GM19351 (cell line): ENCODE measurements at regions not wholly inside any gene's neighbourhood (a gene's known extent, or its start where the extent isn't known, plus 50 kb on each side); places are given as distances from the start of the nearest gene placed in this dataset.

Experiments
- ATAC-seq: cut with Tn5 transposase; IDR thresholded peaks from one replicate; pipeline ENCODE4 v1.9.1; 2021; ENCODE audit warnings: mild to moderate bottlenecking, moderate library complexity; ENCODE audit not compliant: unreplicated experiment

- ATAC-seq: no peak
Observed at GRCh38 chr14:62626416-62626815, 418.8 kb downstream of the KCNH5 start.

- no peak for ATAC-seq
Observed at GRCh38 chr14:62629176-62629725, 416.0 kb downstream of the KCNH5 start.

DNA sequence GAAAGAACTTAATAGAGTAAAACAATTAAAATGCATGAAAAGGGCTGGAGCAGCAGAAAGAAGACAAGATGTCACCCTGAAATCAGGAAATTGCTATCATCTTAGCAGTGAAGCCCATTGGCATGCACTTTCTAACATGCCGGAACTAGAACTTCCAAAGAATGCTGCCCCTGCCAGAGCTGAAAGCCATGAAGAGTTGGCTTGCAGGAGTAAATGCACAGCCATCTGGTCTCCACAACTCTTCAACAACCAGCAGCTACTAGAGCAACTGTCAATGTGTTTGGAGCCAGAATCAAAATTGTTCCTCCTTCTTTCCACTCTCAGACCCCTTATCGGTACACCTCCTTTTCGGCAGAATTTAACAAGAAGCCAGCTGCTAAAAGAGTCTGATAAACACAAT lies 414.1 kb downstream of the KCNH5 start:
- no peak for ATAC-seq

DNA sequence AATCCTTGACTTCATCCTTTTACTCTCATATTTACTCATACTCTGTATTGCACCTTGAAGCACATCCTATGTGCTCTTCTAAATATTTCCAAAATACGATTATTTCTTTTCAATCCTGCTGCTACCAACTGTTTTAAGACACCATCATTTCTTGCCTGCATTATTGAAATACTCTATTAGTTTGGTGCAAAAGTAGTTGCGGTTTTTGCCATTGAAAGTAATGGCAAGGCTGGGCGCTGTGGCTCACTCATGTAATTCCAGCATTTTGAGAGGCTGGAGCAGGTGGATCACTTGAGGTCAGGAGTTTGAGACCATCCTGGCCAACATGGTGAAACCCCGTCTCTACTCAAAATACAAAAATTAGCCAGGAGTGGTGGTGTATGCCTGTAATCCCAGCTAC lies 412.5 kb downstream of the KCNH5 start:
- no peak for ATAC-seq

- ATAC-seq: no peak
Observed at GRCh38 chr14:62645649-62646048, 399.6 kb downstream of the KCNH5 start.
